Caco-2 (cell line): ENCODE measurements at regions not wholly inside any gene's neighbourhood (a gene's known extent, or its start where the extent isn't known, plus 50 kb on each side); places are given as distances from the start of the nearest gene placed in this dataset.

Source experiments
- BruUV-seq: library from RNA; stranded (reverse); fragments of 400-500 nt; replicated peaks from 2 replicates; lab custom pipeline; 2021; lab: Mats Ljungman, UMichigan
- CTCF ChIA-PET: fragments of 300-600 bp; sonication (Branson Sonifier 250); formaldehyde crosslinking; loops from one replicate; lab custom pipeline; 2022; ENCODE audit warnings: antibody characterized with exemption; lab: Charles Lee
- POLR2A ChIA-PET: fragments of 300-600 bp; sonication (Branson Sonifier 250); formaldehyde crosslinking; loops from one replicate; lab custom pipeline; 2022; ENCODE audit warnings: antibody characterized with exemption; lab: Charles Lee
- DNase-seq, 2 experiments: peaks; one replicate each; pipeline versions ENCODE4 v3.0.0 to v3.0.0-alpha.2; 2020 to 2022
- H3K27me3 ChIP-seq: replicated peaks from 2 replicates; pipeline ENCODE4 v1.6.0; 2011; ENCODE audit warnings: low read length; ENCODE audit not compliant: control insufficient read depth, insufficient read depth
- H3K36me3 ChIP-seq: 2 replicates; pipeline ENCODE4 v1.5.1; 2011; ENCODE audit warnings: low read length; ENCODE audit not compliant: control insufficient read depth, insufficient read depth
- H3K4me1 ChIP-seq: fragments of 250-450 bp; sonication (Bioruptor Pico); 2 replicates; pipeline ENCODE4 v1.5.1; 2020; ENCODE audit warnings: mild to moderate bottlenecking
- H3K4me3 ChIP-seq: 2 replicates; pipeline ENCODE4 v1.5.1; 2011; ENCODE audit warnings: low read depth, mild to moderate bottlenecking, control low read depth, low read length
- H3K9me3 ChIP-seq: fragments of 250-450 bp; sonication (Bioruptor Pico); 2 replicates; pipeline ENCODE4 v1.5.1; 2020; ENCODE audit warnings: mild to moderate bottlenecking, moderate library complexity
- H3K27ac Mint-ChIP-seq: one replicate; pipeline ENCODE4 v1.8.0; 2022; ENCODE audit warnings: mixed read lengths; ENCODE audit not compliant: unreplicated experiment
- H3K27me3 Mint-ChIP-seq: one replicate; pipeline ENCODE4 v1.8.0; 2022; ENCODE audit warnings: mixed read lengths; ENCODE audit not compliant: insufficient read depth, unreplicated experiment
- H3K36me3 Mint-ChIP-seq: one replicate; pipeline ENCODE4 v1.8.0; 2022; ENCODE audit warnings: mild to moderate bottlenecking, mixed read lengths; ENCODE audit not compliant: insufficient read depth, unreplicated experiment
- H3K4me1 Mint-ChIP-seq: one replicate; pipeline ENCODE4 v1.8.0; 2022; ENCODE audit warnings: low read depth, mixed read lengths; ENCODE audit not compliant: unreplicated experiment
- H3K4me3 Mint-ChIP-seq: one replicate; pipeline ENCODE4 v1.8.0; 2022; ENCODE audit warnings: mild to moderate bottlenecking, moderate library complexity, mixed read lengths; ENCODE audit not compliant: unreplicated experiment
- H3K9me3 Mint-ChIP-seq: one replicate; pipeline ENCODE4 v1.8.0; 2022; ENCODE audit warnings: mixed read lengths; ENCODE audit not compliant: unreplicated experiment
- CTCF ChIP-seq, 2 experiments: fragments of 200-600 bp in 1 of 2; IDR thresholded peaks; 1 replicate in 1 of 2; 2 replicates in 1 of 2; pipeline versions ENCODE4 v1.5.1 to v1.8.0; 2011 to 2022; ENCODE audit warnings: antibody characterized with exemption in 1 of 2, control low read depth in 1 of 2, inconsistent platforms in 1 of 2, low read depth in 1 of 2, low read length in 1 of 2, mild to moderate bottlenecking in 1 of 2, moderate library complexity in 1 of 2; ENCODE audit not compliant: insufficient read depth in 1 of 2, severe bottlenecking in 1 of 2, unreplicated experiment in 1 of 2
- intact Hi-C: fragments of 100-400 bp; cut with micrococcal nuclease; formaldehyde crosslinking; loops from one replicate; pipeline ENCODE4 v1.10.0; 2022; ENCODE audit not compliant: unreplicated experiment

- no TSS peak for BruUV-seq
- Mint-ChIP-seq H3K36me3 (no peaks in the 10 kb centered on the region), H3K27me3 (peaks cover 12% of the 10 kb centered on the region), H3K4me3 (no peak overlapping the region), H3K27ac (no peak overlapping the region), H3K4me1 (no peaks in the 10 kb centered on the region), H3K9me3 (no peaks in the 10 kb centered on the region)
- ChIA-PET POLR2A (no interaction called here), CTCF (no interaction called here)
- Histone ChIP-seq H3K27me3 (0 out of 2 replicates have a peak, but pooled peaks cover 1% of the 10 kb centered on the region), H3K4me1 (no peaks in the 10 kb centered on the region), H3K4me3 (no peak overlapping the region), H3K36me3 (no peaks in the 10 kb centered on the region), H3K9me3 (no peaks in the 10 kb centered on the region; the same call in 1 of the 2 replicates)
- DNase-seq, result no peak
- intact Hi-C loops, result no loop called here
- TF ChIP-seq CTCF (IDR thresholded peaks at IDR 0.05; ENCODE audit: insufficient read depth in 1 of 2, low read depth in 1 of 2, low read length in 1 of 2, severe bottlenecking in 1 of 2, unreplicated experiment in 1 of 2), result no peak
Observed at GRCh38 chr7:47039089-47039648, 542.7 kb downstream of the TNS3 start.

- H3K36me3 ChIP-seq, result no peaks in the 10 kb centered on the region
Observed at GRCh38 chr7:47038621-47039020, 543.3 kb downstream of the TNS3 start.

GRCh38 chr7:47037607-47038006, 544.3 kb downstream of the TNS3 start:
- BruUV-seq, result no TSS peak
- Histone ChIP-seq H3K4me1 (no peaks in the 10 kb centered on the region), H3K36me3 (no peaks in the 10 kb centered on the region), H3K4me3 (no peak overlapping the region), H3K27me3 (0 out of 2 replicates have a peak, but pooled peaks cover 1% of the 10 kb centered on the region), H3K9me3 (no peaks in the 10 kb centered on the region; the same call in 1 of the 2 replicates)
- intact Hi-C loops, result no loop called here
- peaks cover 13% of the 10 kb centered on the region for H3K27me3 Mint-ChIP-seq
- no peak for DNase-seq
- H3K4me3 Mint-ChIP-seq, result no peak overlapping the region
- H3K9me3 Mint-ChIP-seq, result no peaks in the 10 kb centered on the region
- no peaks in the 10 kb centered on the region for H3K36me3 Mint-ChIP-seq
- no peak for TF ChIP-seq CTCF (IDR thresholded peaks at IDR 0.05; ENCODE audit: insufficient read depth in 1 of 2, low read depth in 1 of 2, low read length in 1 of 2, severe bottlenecking in 1 of 2, unreplicated experiment in 1 of 2)
- H3K27ac Mint-ChIP-seq, result no peak overlapping the region
- no peaks in the 10 kb centered on the region for H3K4me1 Mint-ChIP-seq
- ChIA-PET POLR2A (no interaction called here), CTCF (no interaction called here)

More at GRCh38 chr7:47038621-47039020, 543.3 kb downstream of the TNS3 start:
- Mint-ChIP-seq H3K4me3 (no peak overlapping the region), H3K4me1 (no peaks in the 10 kb centered on the region), H3K36me3 (no peaks in the 10 kb centered on the region), H3K9me3 (no peaks in the 10 kb centered on the region), H3K27me3 (peaks cover 12% of the 10 kb centered on the region), H3K27ac (no peak overlapping the region)
- no peaks in the 10 kb centered on the region; the same call in 1 of the 2 replicates for H3K9me3 ChIP-seq
- 0 out of 2 replicates have a peak, but pooled peaks cover 1% of the 10 kb centered on the region for H3K27me3 ChIP-seq
- intact Hi-C loops, result no loop called here
- POLR2A ChIA-PET, result no interaction called here
- BruUV-seq, result no TSS peak
- no peaks in the 10 kb centered on the region for H3K4me1 ChIP-seq
- DNase-seq, result no peak
- H3K4me3 ChIP-seq, result no peak overlapping the region
- no peak for TF ChIP-seq CTCF (IDR thresholded peaks at IDR 0.05; ENCODE audit: insufficient read depth in 1 of 2, low read depth in 1 of 2, low read length in 1 of 2, severe bottlenecking in 1 of 2, unreplicated experiment in 1 of 2)
- CTCF ChIA-PET, result no interaction called here
